B cell (primary cell): ENCODE measurements at regions not wholly inside any gene's neighbourhood (a gene's known extent, or its start where the extent isn't known, plus 50 kb on each side); places are given as distances from the start of the nearest gene placed in this dataset.

Experiments
- ATAC-seq: fragments of 200-7000 bp; cut with Tn5 transposase; one replicate; pipeline ENCODE4 v1.10.0; 2021; ENCODE audit warnings: low read depth, mild to moderate bottlenecking, moderate number of reproducible peaks, moderate library complexity
- CTCF ChIA-PET: fragments of 350-600 bp; sonication (Branson Sonifier 250); formaldehyde crosslinking; loops from one replicate; lab custom pipeline; 2021; ENCODE audit warnings: antibody characterized with exemption, inconsistent platforms; lab: Charles Lee
- POLR2A ChIA-PET: fragments of 350-600 bp; sonication (Branson Sonifier 250); formaldehyde crosslinking; loops from one replicate; lab custom pipeline; 2021; ENCODE audit warnings: antibody characterized with exemption; lab: Charles Lee
- DNase-seq: peaks from one replicate; pipeline ENCODE4 v3.0.0; 2013
- H2AFZ ChIP-seq: 2 replicates; pipeline ENCODE4 v1.6.1; 2012; ENCODE audit warnings: mild to moderate bottlenecking, low read depth, low read length; ENCODE audit not compliant: insufficient read depth, poor library complexity, severe bottlenecking
- H3K27ac ChIP-seq, 2 donors: 1 replicate in 1 of 2; 2 replicates in 1 of 2; pipeline ENCODE4 v1.5.1; 2012 to 2013; ENCODE audit warnings: low read length in 2 of 2, mild to moderate bottlenecking in 2 of 2, moderate library complexity in 1 of 2
- H3K27me3 ChIP-seq, 4 experiments: fragments of 200-600 bp in 1 of 4; sonication (generic) in 1 of 4; replicated peaks in 1 of 4; 1 replicate in 2 of 4; 2 replicates in 2 of 4; pipeline versions ENCODE4 v1.6.1 to v1.7.0; 2013 to 2016; ENCODE audit warnings: low read length in 3 of 4, mild to moderate bottlenecking in 2 of 4, mixed read lengths in 1 of 4, moderate library complexity in 1 of 4; ENCODE audit not compliant: insufficient read depth in 4 of 4, control insufficient read depth in 3 of 4; ENCODE audit errors: control extremely low read depth in 1 of 4
- H3K36me3 ChIP-seq, 2 experiments: replicated peaks in 1 of 2; 1 replicate in 1 of 2; 2 replicates in 1 of 2; pipeline versions ENCODE4 v1.6.1 to v1.7.1; 2013; ENCODE audit warnings: low read length in 1 of 2; ENCODE audit not compliant: insufficient read depth in 2 of 2, control insufficient read depth in 1 of 2; ENCODE audit errors: control extremely low read depth in 1 of 2, extremely low read depth in 1 of 2
- H3K4me1 ChIP-seq, 2 donors: fragments of 200-600 bp in 1 of 2; sonication (generic) in 1 of 2; 1 replicate in 1 of 2; 2 replicates in 1 of 2; pipeline versions ENCODE4 v1.5.1 to v1.6.1; 2013 to 2017; ENCODE audit warnings: low read length in 2 of 2; ENCODE audit not compliant: control insufficient read depth in 2 of 2, insufficient read depth in 2 of 2
- H3K4me2 ChIP-seq: replicated peaks from 2 replicates; pipeline ENCODE3; 2012; ENCODE audit warnings: mild to moderate bottlenecking, low read depth, low read length; ENCODE audit not compliant: poor library complexity, severe bottlenecking
- H3K4me3 ChIP-seq, 5 experiments: fragments of 200-600 bp in 1 of 5; sonication (generic) in 1 of 5; 1 replicate in 3 of 5; 2 replicates in 2 of 5; pipeline versions ENCODE4 v1.5.1 to v1.7.0; 2011 to 2016; ENCODE audit warnings: low read length in 4 of 5, mild to moderate bottlenecking in 4 of 5, low read depth in 2 of 5, control low read depth in 1 of 5, moderate library complexity in 1 of 5; ENCODE audit not compliant: insufficient read depth in 1 of 5; ENCODE audit errors: control extremely low read depth in 1 of 5, extremely low read depth in 1 of 5
- H3K79me2 ChIP-seq: fragments of 200-600 bp; sonication (generic); one replicate; pipeline ENCODE4 v1.6.0; 2016; ENCODE audit warnings: low read length; ENCODE audit not compliant: control insufficient read depth, insufficient read depth
- H3K9ac ChIP-seq: fragments of 200-600 bp; sonication (generic); 2 replicates; pipeline ENCODE4 v1.6.1; 2017; ENCODE audit warnings: mild to moderate bottlenecking, low read length, moderate library complexity
- H3K9me3 ChIP-seq, 3 donors: one replicate each; pipeline versions ENCODE4 v1.6.1 to v1.7.1; 2013; ENCODE audit warnings: low read length in 2 of 3; ENCODE audit not compliant: control insufficient read depth in 2 of 3, insufficient read depth in 1 of 3; ENCODE audit errors: control extremely low read depth in 1 of 3
- H4K20me1 ChIP-seq: 2 replicates; pipeline ENCODE4 v1.6.0; 2012; ENCODE audit warnings: mild to moderate bottlenecking, low read length; ENCODE audit not compliant: insufficient read depth, control insufficient read depth, poor library complexity, severe bottlenecking
- H3K27ac Mint-ChIP-seq: one replicate; pipeline ENCODE4 v1.8.0; 2021; ENCODE audit warnings: mixed read lengths
- H3K27me3 Mint-ChIP-seq: one replicate; pipeline ENCODE4 v1.8.0; 2021; ENCODE audit warnings: mixed read lengths
- H3K4me1 Mint-ChIP-seq: one replicate; pipeline ENCODE4 v1.8.0; 2021; ENCODE audit warnings: mixed read lengths
- H3K4me3 Mint-ChIP-seq: one replicate; pipeline ENCODE4 v1.8.0; 2021; ENCODE audit warnings: mixed read lengths
- H3K9me3 Mint-ChIP-seq: one replicate; pipeline ENCODE4 v1.8.0; 2022; ENCODE audit warnings: mixed read lengths; ENCODE audit not compliant: insufficient read depth
- CTCF ChIP-seq: fragments of 200-600 bp; IDR thresholded peaks from one replicate; pipeline ENCODE4 v1.8.0; 2022; ENCODE audit warnings: antibody characterized with exemption, mild to moderate bottlenecking
- EZH2 ChIP-seq: IDR thresholded peaks from 2 replicates; pipeline ENCODE4 v1.6.1; 2012; ENCODE audit warnings: borderline replicate concordance, low read depth, mild to moderate bottlenecking, moderate library complexity, low read length; ENCODE audit not compliant: insufficient read depth, poor library complexity, severe bottlenecking
- WGBS: methylation state at CpG from one replicate; pipeline ENCODE4 v1.1.5; 2013; ENCODE audit warnings: missing lambda C conversion rate; ENCODE audit not compliant: insufficient coverage; 5-methylcytosine and 5-hydroxymethylcytosine counted together
- intact Hi-C: fragments of 100-400 bp; cut with micrococcal nuclease; formaldehyde crosslinking; loops from one replicate; pipeline ENCODE4 v1.10.0; 2022

DNA sequence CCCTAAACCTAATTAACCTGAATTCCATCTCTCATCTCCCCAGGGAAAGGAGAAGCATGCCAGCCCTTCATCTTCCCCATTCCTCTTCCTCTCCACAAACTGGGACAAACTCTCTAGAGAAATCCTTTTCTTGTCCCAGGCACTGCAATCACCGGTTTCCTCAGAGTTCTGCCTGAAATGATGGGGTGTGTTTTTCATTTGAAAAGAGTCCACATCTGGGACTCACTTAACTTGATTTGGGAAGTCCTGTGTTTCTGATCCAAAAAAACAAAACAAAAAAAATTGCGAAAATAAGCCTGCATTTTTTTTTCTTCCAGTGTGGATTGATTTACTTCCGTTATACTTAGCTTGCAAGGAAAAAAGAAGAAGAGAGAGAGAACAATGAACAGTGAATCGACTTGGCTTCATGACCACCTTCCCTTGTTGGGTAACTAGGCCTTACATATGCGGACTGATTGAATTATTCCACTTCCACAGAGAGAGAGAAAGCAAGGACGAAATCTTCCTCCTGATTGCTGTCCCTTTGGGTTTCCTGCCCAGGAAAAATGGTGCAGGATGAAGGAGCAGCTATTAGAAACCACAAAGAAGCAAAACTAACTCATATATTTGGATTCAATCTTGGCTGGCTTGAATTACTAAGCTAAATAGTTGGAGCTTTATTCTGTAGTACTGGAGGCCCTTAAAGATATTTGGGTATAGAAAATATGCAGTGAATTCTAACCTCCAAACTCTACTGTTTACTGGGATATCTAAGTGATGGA, 506.2 kb upstream of the TBX3 start:
- Histone ChIP-seq H3K27me3 (no peaks in the 10 kb centered on the region), H3K9me3 (peaks cover 0 to 13% (median 3%) of the 10 kb centered on the region in 3 donors), H3K4me2 (no peak overlapping the region), H3K4me3 (no peak overlapping the region), H3K27ac (no peak overlapping the region), H3K9ac (no peak overlapping the region), H2AFZ (no peak overlapping the region), H3K36me3 (no peaks in the 10 kb centered on the region), H4K20me1 (no peaks in the 10 kb centered on the region), H3K79me2 (no peaks in the 10 kb centered on the region), H3K4me1 (no peaks in the 10 kb centered on the region)
- TF ChIP-seq CTCF (no peak), EZH2 (no peak)
- Mint-ChIP-seq H3K27ac (no peak overlapping the region), H3K4me3 (no peak overlapping the region), H3K27me3 (no peaks in the 10 kb centered on the region), H3K9me3 (peaks cover 5% of the 10 kb centered on the region), H3K4me1 (no peaks in the 10 kb centered on the region)
- 90% methylated on average over 2 of the region's 6 CpGs for WGBS
- DNase-seq, result no peak
- intact Hi-C loops, result no loop called here
- no peak for ATAC-seq
- ChIA-PET POLR2A (no interaction called here), CTCF (no interaction called here)

DNA sequence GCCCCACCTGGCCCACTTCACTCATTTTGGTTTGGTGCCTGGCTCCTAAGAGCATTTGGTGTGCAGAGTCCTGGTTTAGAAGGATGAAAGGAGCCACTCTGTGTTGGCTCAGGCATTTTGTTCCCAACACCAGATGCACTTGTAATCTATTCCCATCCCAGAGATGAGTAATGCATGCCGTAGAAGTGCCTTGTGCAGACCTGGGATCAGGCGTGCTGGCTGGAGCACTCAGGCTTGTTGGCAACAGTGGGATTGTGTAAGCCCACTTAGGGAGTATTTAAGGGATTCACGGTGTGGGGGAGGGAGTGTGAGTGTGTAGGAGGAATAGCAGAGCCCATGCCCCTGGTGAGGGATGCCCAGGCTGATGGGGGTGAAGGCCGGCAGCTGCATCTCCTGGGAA, 501.5 kb upstream of the TBX3 start:
- POLR2A ChIA-PET, result no interaction called here
- H3K27me3 ChIP-seq, result no peaks in the 10 kb centered on the region
- no peak for DNase-seq
- no peaks in the 10 kb centered on the region for H3K27me3 Mint-ChIP-seq
- no peak overlapping the region for H3K27ac ChIP-seq
- CTCF ChIA-PET, result no interaction called here
- H3K4me3 Mint-ChIP-seq, result no peak overlapping the region
- H3K27ac Mint-ChIP-seq, result no peak overlapping the region
- H3K4me3 ChIP-seq, result no peak overlapping the region
- ATAC-seq, result no peak
- H3K9ac ChIP-seq, result no peak overlapping the region
- H3K4me2 ChIP-seq, result no peak overlapping the region
- no peak for TF ChIP-seq CTCF
- no peak for TF ChIP-seq EZH2
- H2AFZ ChIP-seq, result no peak overlapping the region
- H4K20me1 ChIP-seq, result no peaks in the 10 kb centered on the region
- H3K4me1 ChIP-seq, result no peaks in the 10 kb centered on the region
- 73% methylated on average over 3 of the region's 4 CpGs for WGBS
- H3K79me2 ChIP-seq, result no peaks in the 10 kb centered on the region
- intact Hi-C loops, result no loop called here
- H3K4me1 Mint-ChIP-seq, result no peaks in the 10 kb centered on the region
- H3K36me3 ChIP-seq, result no peaks in the 10 kb centered on the region
- H3K9me3 Mint-ChIP-seq, result peaks cover 3% of the 10 kb centered on the region
- peaks cover 0 to 9% (median 0%) of the 10 kb centered on the region in 3 donors for H3K9me3 ChIP-seq
